OCI-LY3 (cell line): ENCODE measurements at regions not wholly inside any gene's neighbourhood (a gene's known extent, or its start where the extent isn't known, plus 50 kb on each side); places are given as distances from the start of the nearest gene placed in this dataset.

Experiments
- H2AFZ ChIP-seq: fragments of 200-600, 300-600 bp; shearing (Covaris generic); 2 replicates; pipeline ENCODE4 v1.6.0; 2014; ENCODE audit warnings: antibody characterized with exemption, low read depth, low read length
- H3K27ac ChIP-seq: fragments of 200-600, 300-600 bp; sonication (generic); 2 replicates; pipeline ENCODE4 v1.5.1; 2014; ENCODE audit warnings: mild to moderate bottlenecking, low read length, moderate library complexity, mixed read lengths
- H3K27me3 ChIP-seq: fragments of 200-600, 300-600 bp; sonication (generic); 2 replicates; pipeline ENCODE4 v1.6.1; 2014; ENCODE audit warnings: low read depth, low read length, mixed read lengths
- H3K36me3 ChIP-seq: fragments of 200-600, 300-600 bp; sonication (generic); replicated peaks from 2 replicates; pipeline ENCODE3; 2014; ENCODE audit warnings: low read depth, low read length, mixed read lengths
- H3K4me1 ChIP-seq: fragments of 300-600, 200-600 bp; sonication (generic); 2 replicates; pipeline ENCODE4 v1.6.1; 2014; ENCODE audit warnings: low read length, mixed read lengths
- H3K4me2 ChIP-seq: fragments of 200-600, 300-600 bp; sonication (generic); 2 replicates; pipeline ENCODE4 v1.6.1; 2014; ENCODE audit warnings: low read length, mixed read lengths
- H3K4me3 ChIP-seq: fragments of 300-600, 200-600 bp; sonication (generic); 2 replicates; pipeline ENCODE4 v1.5.1; 2014; ENCODE audit warnings: antibody characterized with exemption, mild to moderate bottlenecking, low read length, moderate library complexity
- H3K79me2 ChIP-seq: fragments of 300-600, 200-600 bp; shearing (Covaris generic); 2 replicates; pipeline ENCODE4 v1.6.1; 2014; ENCODE audit warnings: mild to moderate bottlenecking, low read length, mixed read lengths
- H3K9ac ChIP-seq: fragments of 300-600, 200-600 bp; shearing (Covaris generic); 2 replicates; pipeline ENCODE4 v1.6.0; 2014; ENCODE audit warnings: mild to moderate bottlenecking, low read length, moderate library complexity
- H3K9me3 ChIP-seq: fragments of 200-600, 300-600 bp; shearing (Covaris generic); 2 replicates; pipeline ENCODE4 v1.6.1; 2014; ENCODE audit warnings: low read length, mixed read lengths; ENCODE audit not compliant: insufficient read depth
- H4K20me1 ChIP-seq: fragments of 200-600, 300-600 bp; sonication (generic); 2 replicates; pipeline ENCODE4 v1.6.1; 2016; ENCODE audit warnings: low read length, mixed read lengths; ENCODE audit not compliant: insufficient read depth
- EZH2phosphoT487 ChIP-seq: fragments of 200-600 bp; shearing (Covaris generic); IDR thresholded peaks from 2 replicates; pipeline ENCODE4 v1.6.1; 2018; ENCODE audit warnings: antibody characterized with exemption, mixed run types, low read depth
- TF ChIP-seq, protein P1 (sequence below): fragments of 200-600, 300-600 bp; sonication (generic); IDR thresholded peaks from 2 replicates; pipeline ENCODE4 v1.5.1; 2014; ENCODE audit warnings: antibody characterized with exemption, low read length, low read depth

GRCh38 chr1:30260318-30260717 is 463.1 kb downstream of the MATN1 start:
- TF ChIP-seq, protein P1, sequence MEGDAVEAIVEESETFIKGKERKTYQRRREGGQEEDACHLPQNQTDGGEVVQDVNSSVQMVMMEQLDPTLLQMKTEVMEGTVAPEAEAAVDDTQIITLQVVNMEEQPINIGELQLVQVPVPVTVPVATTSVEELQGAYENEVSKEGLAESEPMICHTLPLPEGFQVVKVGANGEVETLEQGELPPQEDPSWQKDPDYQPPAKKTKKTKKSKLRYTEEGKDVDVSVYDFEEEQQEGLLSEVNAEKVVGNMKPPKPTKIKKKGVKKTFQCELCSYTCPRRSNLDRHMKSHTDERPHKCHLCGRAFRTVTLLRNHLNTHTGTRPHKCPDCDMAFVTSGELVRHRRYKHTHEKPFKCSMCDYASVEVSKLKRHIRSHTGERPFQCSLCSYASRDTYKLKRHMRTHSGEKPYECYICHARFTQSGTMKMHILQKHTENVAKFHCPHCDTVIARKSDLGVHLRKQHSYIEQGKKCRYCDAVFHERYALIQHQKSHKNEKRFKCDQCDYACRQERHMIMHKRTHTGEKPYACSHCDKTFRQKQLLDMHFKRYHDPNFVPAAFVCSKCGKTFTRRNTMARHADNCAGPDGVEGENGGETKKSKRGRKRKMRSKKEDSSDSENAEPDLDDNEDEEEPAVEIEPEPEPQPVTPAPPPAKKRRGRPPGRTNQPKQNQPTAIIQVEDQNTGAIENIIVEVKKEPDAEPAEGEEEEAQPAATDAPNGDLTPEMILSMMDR = no peak
- no peak for TF ChIP-seq EZH2phosphoT487
- Histone ChIP-seq H3K4me3 (no peak overlapping the region), H3K36me3 (no peaks in the 10 kb centered on the region), H3K27ac (no peak overlapping the region), H4K20me1 (no peaks in the 10 kb centered on the region), H3K27me3 (no peaks in the 10 kb centered on the region), H3K4me1 (no peaks in the 10 kb centered on the region), H2AFZ (no peak overlapping the region), H3K9me3 (no peaks in the 10 kb centered on the region), H3K9ac (no peak overlapping the region), H3K79me2 (no peaks in the 10 kb centered on the region), H3K4me2 (no peak overlapping the region)

DNA sequence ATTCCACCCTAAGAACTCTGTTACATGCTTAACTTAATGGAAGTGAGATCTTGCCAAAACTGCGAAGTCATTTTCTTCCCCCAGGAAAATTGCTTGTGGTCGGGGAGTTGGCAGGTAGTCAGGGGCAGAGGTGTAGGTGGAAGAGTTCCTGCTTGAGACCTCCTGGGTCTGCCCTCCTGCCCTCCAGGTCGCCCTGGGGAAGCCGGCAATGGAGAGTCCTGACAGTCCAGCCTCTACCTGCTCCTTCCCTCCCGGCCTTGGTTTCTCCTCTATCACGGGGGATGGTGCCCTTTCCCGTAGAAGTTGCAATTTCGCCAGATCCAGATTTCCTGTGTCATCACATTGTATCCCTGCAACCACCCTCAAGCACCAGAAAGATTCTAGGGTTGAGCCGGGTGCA is 463.8 kb downstream of the MATN1 start:
- Histone ChIP-seq H3K9me3 (no peaks in the 10 kb centered on the region), H3K9ac (no peak overlapping the region), H3K79me2 (no peaks in the 10 kb centered on the region), H3K27ac (no peak overlapping the region), H2AFZ (no peak overlapping the region), H3K4me2 (no peak overlapping the region), H3K27me3 (no peaks in the 10 kb centered on the region), H3K36me3 (no peaks in the 10 kb centered on the region), H3K4me3 (no peak overlapping the region), H4K20me1 (no peaks in the 10 kb centered on the region), H3K4me1 (no peaks in the 10 kb centered on the region)
- TF ChIP-seq EZH2phosphoT487 = no peak
- TF ChIP-seq, protein P1 = no peak

DNA sequence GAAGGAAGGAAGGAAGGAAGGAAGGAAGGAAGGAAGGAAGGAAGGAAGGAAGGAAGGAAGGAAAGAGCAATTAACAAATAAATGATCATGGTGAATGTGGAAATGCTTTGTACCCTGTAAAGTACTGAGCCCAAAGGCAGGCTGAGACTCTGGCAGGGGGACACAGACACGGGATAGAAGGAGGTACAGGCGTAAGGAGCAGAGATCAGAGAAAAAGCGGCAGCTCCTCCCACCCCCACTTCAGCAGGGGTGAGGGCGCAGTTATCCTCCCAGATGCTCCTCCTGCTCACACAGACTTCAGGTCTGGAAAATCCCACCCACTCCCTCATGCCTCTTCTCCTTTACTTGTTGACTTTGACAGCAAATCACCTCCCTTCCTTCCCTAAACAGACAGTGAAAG is 464.5 kb downstream of the MATN1 start:
- Histone ChIP-seq H3K36me3 (no peaks in the 10 kb centered on the region), H3K9ac (no peak overlapping the region), H3K27me3 (no peaks in the 10 kb centered on the region), H3K79me2 (no peaks in the 10 kb centered on the region), H3K27ac (no peak overlapping the region), H4K20me1 (no peaks in the 10 kb centered on the region), H3K4me3 (no peak overlapping the region), H3K4me2 (no peak overlapping the region), H3K9me3 (no peaks in the 10 kb centered on the region), H2AFZ (no peak overlapping the region), H3K4me1 (no peaks in the 10 kb centered on the region)
- TF ChIP-seq, protein P1 = no peak
- no peak for TF ChIP-seq EZH2phosphoT487

DNA sequence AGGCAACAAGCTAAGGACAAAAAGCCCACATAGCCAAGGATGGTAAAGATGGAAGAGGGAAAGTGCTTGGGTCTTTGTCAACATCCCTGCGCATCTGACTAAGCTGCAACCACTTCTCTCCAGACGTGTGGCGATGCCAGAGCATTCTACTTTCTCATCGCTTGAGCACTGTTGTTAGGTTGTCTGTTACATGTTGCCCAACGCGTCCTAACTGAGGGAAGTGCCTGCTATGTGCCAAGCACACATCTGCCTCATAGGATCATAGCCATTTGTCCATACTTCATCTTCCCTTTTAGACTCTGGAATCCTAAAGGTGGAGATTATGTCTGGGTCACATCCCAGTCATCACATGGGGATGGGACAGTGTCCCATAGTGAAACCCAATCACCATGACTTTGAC is 464.9 kb downstream of the MATN1 start:
- TF ChIP-seq, protein P1 = no peak
- no peak for TF ChIP-seq EZH2phosphoT487

More for the DNA sequence above, 464.9 kb downstream of the MATN1 start:
- H4K20me1 ChIP-seq = no peaks in the 10 kb centered on the region
- no peak overlapping the region for H3K4me3 ChIP-seq
- H3K36me3 ChIP-seq = no peaks in the 10 kb centered on the region
- H3K27ac ChIP-seq = no peak overlapping the region
- no peak overlapping the region for H3K4me2 ChIP-seq
- no peaks in the 10 kb centered on the region for H3K27me3 ChIP-seq
- no peak overlapping the region for H2AFZ ChIP-seq
- no peaks in the 10 kb centered on the region for H3K4me1 ChIP-seq
- no peak overlapping the region for H3K9ac ChIP-seq
- H3K9me3 ChIP-seq = no peaks in the 10 kb centered on the region
- no peaks in the 10 kb centered on the region for H3K79me2 ChIP-seq
